H9 (cell line): ENCODE measurements at regions not wholly inside any gene's neighbourhood (a gene's known extent, or its start where the extent isn't known, plus 50 kb on each side); places are given as distances from the start of the nearest gene placed in this dataset.

Experiments
- DNase-seq: peaks from one replicate; pipeline ENCODE4 v3.0.0-alpha.2; 2017
- H2AFZ ChIP-seq: one replicate; pipeline ENCODE4 v1.6.1; 2013; ENCODE audit warnings: mild to moderate bottlenecking, low read length, control low read depth, moderate library complexity
- H2AK5ac ChIP-seq: 2 replicates; pipeline ENCODE4 v1.6.1; 2013; ENCODE audit warnings: low read length, control low read depth, mixed read lengths; ENCODE audit not compliant: insufficient read length
- H2BK120ac ChIP-seq: one replicate; pipeline ENCODE4 v1.6.1; 2013; ENCODE audit warnings: low read depth, mild to moderate bottlenecking, low read length, control low read depth, inconsistent platforms; ENCODE audit not compliant: poor library complexity, severe bottlenecking
- H2BK12ac ChIP-seq: 2 replicates; pipeline ENCODE4 v1.6.1; 2013; ENCODE audit warnings: low read length, control low read depth, mixed read lengths, low read depth; ENCODE audit not compliant: insufficient read length
- H2BK15ac ChIP-seq: 2 replicates; pipeline ENCODE4 v1.6.1; 2013; ENCODE audit warnings: low read depth, low read length, control low read depth
- H2BK20ac ChIP-seq: one replicate; pipeline ENCODE4 v1.6.1; 2013; ENCODE audit warnings: low read depth, mild to moderate bottlenecking, low read length, control low read depth, inconsistent platforms; ENCODE audit not compliant: poor library complexity, severe bottlenecking
- H2BK5ac ChIP-seq: 2 replicates; pipeline ENCODE4 v1.6.1; 2013; ENCODE audit warnings: low read length, control low read depth, mixed read lengths; ENCODE audit not compliant: insufficient read length
- H3K14ac ChIP-seq: 2 replicates; pipeline ENCODE4 v1.6.1; 2013; ENCODE audit warnings: low read length, control low read depth; ENCODE audit not compliant: insufficient read depth
- H3K18ac ChIP-seq: 2 replicates; pipeline ENCODE4 v1.6.1; 2013; ENCODE audit warnings: low read depth, mild to moderate bottlenecking, mixed read lengths, low read length, control low read depth; ENCODE audit not compliant: insufficient read length
- H3K23ac ChIP-seq: 2 replicates; pipeline ENCODE4 v1.6.1; 2013; ENCODE audit warnings: low read length, control low read depth, mixed read lengths, low read depth; ENCODE audit not compliant: insufficient read length
- H3K23me2 ChIP-seq: 2 replicates; pipeline ENCODE4 v1.6.1; 2013; ENCODE audit warnings: low read depth, mild to moderate bottlenecking, mixed read lengths, low read length, control low read depth; ENCODE audit not compliant: insufficient read length, poor library complexity, severe bottlenecking
- H3K27ac ChIP-seq: 2 replicates; pipeline ENCODE4 v1.5.1; 2013; ENCODE audit warnings: low read length, control low read depth, mixed read lengths, low read depth; ENCODE audit not compliant: insufficient read length
- H3K27me3 ChIP-seq: 2 replicates; pipeline ENCODE4 v1.6.1; 2013; ENCODE audit warnings: low read length, control low read depth, inconsistent platforms; ENCODE audit not compliant: insufficient read depth
- H3K4ac ChIP-seq: 2 replicates; pipeline ENCODE4 v1.6.1; 2013; ENCODE audit warnings: low read depth, mild to moderate bottlenecking, control low read depth, inconsistent platforms, low read length, moderate library complexity
- H3K4me1 ChIP-seq: 2 replicates; pipeline ENCODE4 v1.6.1; 2013; ENCODE audit warnings: low read length, control low read depth, inconsistent platforms; ENCODE audit not compliant: insufficient read depth
- H3K4me2 ChIP-seq: 2 replicates; pipeline ENCODE4 v1.6.1; 2013; ENCODE audit warnings: low read length, control low read depth, mixed read lengths; ENCODE audit not compliant: insufficient read length, insufficient read depth
- H3K56ac ChIP-seq: 2 replicates; pipeline ENCODE4 v1.6.1; 2013; ENCODE audit warnings: low read depth, mild to moderate bottlenecking, mixed read lengths, low read length, control low read depth; ENCODE audit not compliant: insufficient read length
- H3K79me1 ChIP-seq: 2 replicates; pipeline ENCODE4 v1.6.1; 2013; ENCODE audit warnings: low read depth, mild to moderate bottlenecking, moderate library complexity, low read length, control low read depth, inconsistent platforms; ENCODE audit not compliant: insufficient read depth, poor library complexity, severe bottlenecking
- H3K79me2 ChIP-seq: 2 replicates; pipeline ENCODE4 v1.6.1; 2013; ENCODE audit warnings: low read length, control low read depth, inconsistent platforms; ENCODE audit not compliant: insufficient read depth
- H3K9ac ChIP-seq: 2 replicates; pipeline ENCODE4 v1.6.1; 2013; ENCODE audit warnings: low read length, control low read depth, mixed read lengths; ENCODE audit not compliant: insufficient read length; ENCODE audit errors: extremely low read depth
- H3K9me3 ChIP-seq: one replicate; pipeline ENCODE4 v1.6.1; 2013; ENCODE audit warnings: low read depth, low read length, inconsistent platforms; ENCODE audit not compliant: control insufficient read depth
- H3T11ph ChIP-seq: one replicate; pipeline ENCODE4 v1.6.1; 2013; ENCODE audit warnings: mild to moderate bottlenecking, low read length, control low read depth, inconsistent platforms
- H4K20me1 ChIP-seq: one replicate; pipeline ENCODE4 v1.6.1; 2013; ENCODE audit not compliant: control insufficient read depth, insufficient read length, insufficient read depth
- H4K5ac ChIP-seq: 2 replicates; pipeline ENCODE4 v1.6.1; 2013; ENCODE audit warnings: low read depth, mild to moderate bottlenecking, mixed read lengths, low read length, control low read depth; ENCODE audit not compliant: insufficient read length
- H4K8ac ChIP-seq: replicated peaks from 2 replicates; pipeline ENCODE4 v1.6.1; 2013; ENCODE audit warnings: low read length, control low read depth, mixed read lengths, low read depth; ENCODE audit not compliant: insufficient read length
- H4K91ac ChIP-seq: 2 replicates; pipeline ENCODE4 v1.6.1; 2013; ENCODE audit warnings: low read depth, mild to moderate bottlenecking, moderate library complexity, mixed read lengths, low read length, control low read depth; ENCODE audit not compliant: insufficient read length
- H3K27ac Mint-ChIP-seq, 3 experiments: 2 replicates in 2 of 3; 3 replicates in 1 of 3; pipeline ENCODE4 v1.8.0; 2020 to 2021; ENCODE audit warnings: mixed read lengths in 3 of 3, mild to moderate bottlenecking in 1 of 3, moderate library complexity in 1 of 3
- H3K27me3 Mint-ChIP-seq: 2 replicates; pipeline ENCODE4 v1.8.0; 2021; ENCODE audit warnings: low read depth, mild to moderate bottlenecking, moderate library complexity, mixed read lengths
- H3K36me3 Mint-ChIP-seq, 3 experiments: 2 replicates in 2 of 3; 3 replicates in 1 of 3; pipeline ENCODE4 v1.8.0; 2020 to 2021; ENCODE audit warnings: low read depth in 3 of 3, mixed read lengths in 3 of 3; ENCODE audit not compliant: insufficient read depth in 1 of 3
- H3K4me1 Mint-ChIP-seq, 2 experiments: 2 replicates each; pipeline ENCODE4 v1.8.0; 2020; ENCODE audit warnings: mixed read lengths in 2 of 2
- H3K4me3 Mint-ChIP-seq, 2 experiments: 2 replicates in 1 of 2; 3 replicates in 1 of 2; pipeline ENCODE4 v1.8.0; 2020 to 2021; ENCODE audit warnings: mild to moderate bottlenecking in 2 of 2, mixed read lengths in 2 of 2, moderate library complexity in 1 of 2
- H3K9me3 Mint-ChIP-seq, 2 experiments: 2 replicates in 1 of 2; 3 replicates in 1 of 2; pipeline ENCODE4 v1.8.0; 2020; ENCODE audit warnings: mild to moderate bottlenecking in 2 of 2, mixed read lengths in 2 of 2, moderate library complexity in 1 of 2
- CTCF ChIP-seq: fragments of 200-600 bp; sonication (generic); conservative IDR thresholded peaks from 3 replicates; pipeline ENCODE4 v1.8.0; 2021; ENCODE audit warnings: antibody characterized with exemption, mild to moderate bottlenecking
- WGBS: extraction: QIAGEN DNeasy Blood & Tissue Kit; methylation state at CpG from one replicate; pipeline ENCODE4 v1.1.7; 2013; ENCODE audit warnings: missing lambda C conversion rate, low lambda C conversion rate, mixed read lengths; ENCODE audit not compliant: insufficient read length; ENCODE audit errors: extremely low coverage; 5-methylcytosine and 5-hydroxymethylcytosine counted together

- H3T11ph ChIP-seq, result no peak overlapping the region
- no peak overlapping the region for H2BK12ac ChIP-seq
- H3K23me2 ChIP-seq, result peaks cover 6% of the 10 kb centered on the region
- DNase-seq, result no peak
- H3K9me3 ChIP-seq, result no peaks in the 10 kb centered on the region
- H3K27ac Mint-ChIP-seq, result no peak overlapping the region
- peaks cover 15% of the 10 kb centered on the region; the same call in 1 of the 2 replicates for H3K79me2 ChIP-seq
- H3K18ac ChIP-seq, result no peak overlapping the region
- H3K4me2 ChIP-seq, result no peak overlapping the region
- H3K14ac ChIP-seq, result no peak overlapping the region
- H2AFZ ChIP-seq, result no peak overlapping the region
- no peak overlapping the region for H2BK120ac ChIP-seq
- H3K27me3 Mint-ChIP-seq, result no peaks in the 10 kb centered on the region
- H2AK5ac ChIP-seq, result no peak overlapping the region
- no peak for TF ChIP-seq CTCF
- no peaks in the 10 kb centered on the region; a peak in 1 of 7 replicates for H3K36me3 Mint-ChIP-seq
- H4K5ac ChIP-seq, result no peak overlapping the region
- no peak overlapping the region for H2BK20ac ChIP-seq
- H4K91ac ChIP-seq, result no peak overlapping the region
- H3K27me3 ChIP-seq, result no peaks in the 10 kb centered on the region
- no peak overlapping the region for H4K8ac ChIP-seq
- H3K4me3 Mint-ChIP-seq, result no peak overlapping the region
- H3K4me1 Mint-ChIP-seq, result peaks cover 21% of the 10 kb centered on the region in 2 experiments
- WGBS, result no CpG with 5 or more reads among the region's 12 CpGs
- no peak overlapping the region for H2BK15ac ChIP-seq
- no peak overlapping the region for H3K4ac ChIP-seq
- no peaks in the 10 kb centered on the region for H3K79me1 ChIP-seq
- H3K9ac ChIP-seq, result no peak overlapping the region
- H3K27ac ChIP-seq, result no peak overlapping the region
- peaks cover 5% of the 10 kb centered on the region; the same call in 1 of the 2 replicates for H3K4me1 ChIP-seq
- no peak overlapping the region for H3K23ac ChIP-seq
- no peaks in the 10 kb centered on the region; a peak in 1 of 5 replicates for H3K9me3 Mint-ChIP-seq
- H2BK5ac ChIP-seq, result no peak overlapping the region
- no peak overlapping the region for H3K56ac ChIP-seq
- H4K20me1 ChIP-seq, result no peaks in the 10 kb centered on the region
Observed at GRCh38 chr22:25399649-25400151, 164.8 kb upstream of the GRK3 start.
